ENCODE measurements at regions not wholly inside any gene's neighbourhood (a gene's known extent, or its start where the extent isn't known, plus 50 kb on each side); places are given as distances from the start of the nearest gene placed in this dataset.

DNA sequence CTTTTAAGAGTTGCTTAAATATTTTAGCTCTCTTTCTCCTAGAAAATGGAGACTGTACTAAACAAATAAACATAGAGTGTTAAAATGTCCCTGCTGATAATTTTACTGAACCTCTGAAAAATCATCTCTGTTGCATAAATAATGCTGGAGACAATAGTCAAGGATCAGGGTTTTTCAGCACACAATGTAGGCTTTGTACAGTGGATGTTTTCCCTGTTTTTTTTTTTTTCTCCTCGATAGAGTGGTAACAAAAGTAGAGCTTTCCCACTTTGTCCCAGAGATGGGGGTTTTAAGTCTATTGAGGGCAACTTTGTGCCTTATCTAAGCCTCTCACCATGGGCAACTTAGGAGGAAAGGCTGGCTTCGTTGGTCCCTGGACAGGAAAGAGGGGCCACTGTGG, 222.6 kb upstream of the HDDC2 start:
- no peak overlapping the region for H3K4me2 ChIP-seq (ENCODE audit: low read length)
- peaks cover 10% of the 10 kb centered on the region for H3K27me3 ChIP-seq (ENCODE audit: low read length)
- no peak overlapping the region for H3K9ac ChIP-seq (ENCODE audit: low read length)
- ChIA-PET CTCF (no interaction called here), POLR2A (ENCODE audit: unreplicated experiment) (no interaction called here)
- H3K36me3 ChIP-seq (ENCODE audit: low read depth, low read length): no peaks in the 10 kb centered on the region
- H3K79me2 ChIP-seq (ENCODE audit: low read length): no peaks in the 10 kb centered on the region
- no peak overlapping the region for H3K4me3 ChIP-seq (ENCODE audit: low read length)
- H3K9me3 ChIP-seq (ENCODE audit: low read length): no peaks in the 10 kb centered on the region
- BruUV-seq (replicated peaks): no TSS peak
- ATAC-seq (no peak), DNase-seq (no peak)
- intact Hi-C loops (cut with micrococcal nuclease): no loop called here
- no peak overlapping the region for H2AFZ ChIP-seq (ENCODE audit: low read length)
- H3F3A ChIP-seq (ENCODE audit: low read length, unreplicated experiment): no peaks in the 10 kb centered on the region
- H4K20me1 ChIP-seq (ENCODE audit: low read length): no peaks in the 10 kb centered on the region
- no peaks in the 10 kb centered on the region for H3K4me1 ChIP-seq (ENCODE audit: insufficient read depth, low read length)
- no peak overlapping the region for H3K27ac ChIP-seq (ENCODE audit: low read length)
- H3K9me2 ChIP-seq (replicated peaks; ENCODE audit: low read length): no peaks in the 10 kb centered on the region
- no peak for TF ChIP-seq EZH2phosphoT487 (IDR thresholded peaks at IDR 0.05; ENCODE audit: borderline replicate concordance, low read length)
- TF ChIP-seq EZH2 (IDR thresholded peaks at IDR 0.05; ENCODE audit: low read length, unreplicated experiment): no peak
- TF ChIP-seq, protein P1, sequence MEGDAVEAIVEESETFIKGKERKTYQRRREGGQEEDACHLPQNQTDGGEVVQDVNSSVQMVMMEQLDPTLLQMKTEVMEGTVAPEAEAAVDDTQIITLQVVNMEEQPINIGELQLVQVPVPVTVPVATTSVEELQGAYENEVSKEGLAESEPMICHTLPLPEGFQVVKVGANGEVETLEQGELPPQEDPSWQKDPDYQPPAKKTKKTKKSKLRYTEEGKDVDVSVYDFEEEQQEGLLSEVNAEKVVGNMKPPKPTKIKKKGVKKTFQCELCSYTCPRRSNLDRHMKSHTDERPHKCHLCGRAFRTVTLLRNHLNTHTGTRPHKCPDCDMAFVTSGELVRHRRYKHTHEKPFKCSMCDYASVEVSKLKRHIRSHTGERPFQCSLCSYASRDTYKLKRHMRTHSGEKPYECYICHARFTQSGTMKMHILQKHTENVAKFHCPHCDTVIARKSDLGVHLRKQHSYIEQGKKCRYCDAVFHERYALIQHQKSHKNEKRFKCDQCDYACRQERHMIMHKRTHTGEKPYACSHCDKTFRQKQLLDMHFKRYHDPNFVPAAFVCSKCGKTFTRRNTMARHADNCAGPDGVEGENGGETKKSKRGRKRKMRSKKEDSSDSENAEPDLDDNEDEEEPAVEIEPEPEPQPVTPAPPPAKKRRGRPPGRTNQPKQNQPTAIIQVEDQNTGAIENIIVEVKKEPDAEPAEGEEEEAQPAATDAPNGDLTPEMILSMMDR (conservative IDR thresholded peaks at IDR 0.05; ENCODE audit: low read depth, low read length): no peak

DNA sequence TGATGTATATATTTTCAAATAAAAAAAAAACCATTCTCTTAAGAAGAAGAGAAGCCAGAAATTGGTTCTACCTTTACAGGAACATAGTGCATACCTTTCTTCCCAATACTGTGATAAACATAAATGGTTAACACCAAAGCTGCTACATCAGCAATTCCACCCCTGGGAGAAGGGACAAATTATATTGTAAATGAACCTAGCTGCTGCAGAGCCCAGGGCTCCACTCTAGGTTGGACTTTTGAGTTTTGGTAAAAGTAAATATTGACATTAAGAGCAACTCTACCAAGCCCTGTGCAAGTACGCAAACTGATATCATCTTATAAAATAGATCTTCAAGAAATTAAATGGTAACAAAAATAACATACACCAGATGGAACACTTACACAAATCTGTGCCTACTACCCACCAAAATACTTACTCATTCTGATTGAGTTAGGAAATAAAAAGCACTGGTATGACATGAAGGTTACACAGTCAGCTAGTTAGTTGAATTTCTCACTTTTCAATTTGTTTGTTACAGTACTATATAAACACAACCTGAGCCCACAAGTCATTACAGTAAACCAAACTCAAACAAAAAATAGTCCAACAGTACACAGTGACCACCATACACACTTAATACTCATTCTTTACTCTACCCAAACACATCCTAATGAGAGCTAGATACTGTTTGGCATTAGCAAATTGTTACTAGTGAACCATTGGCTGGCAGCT, 223.3 kb upstream of the HEY2 start:
- no peaks in the 10 kb centered on the region for H3F3A ChIP-seq (ENCODE audit: low read length, unreplicated experiment)
- DNase-seq (no peak), ATAC-seq (no peak)
- no peak overlapping the region for H3K4me2 ChIP-seq (ENCODE audit: low read length)
- no peak overlapping the region for H3K27ac ChIP-seq (ENCODE audit: low read length)
- no peak overlapping the region for H2AFZ ChIP-seq (ENCODE audit: low read length)
- intact Hi-C loops (cut with micrococcal nuclease): no loop called here
- H3K9me3 ChIP-seq (ENCODE audit: low read length): no peaks in the 10 kb centered on the region
- no peaks in the 10 kb centered on the region for H3K9me2 ChIP-seq (replicated peaks; ENCODE audit: low read length)
- no peaks in the 10 kb centered on the region for H3K4me1 ChIP-seq (ENCODE audit: insufficient read depth, low read length)
- H3K27me3 ChIP-seq (ENCODE audit: low read length): peaks cover 28% of the 10 kb centered on the region
- H4K20me1 ChIP-seq (ENCODE audit: low read length): no peaks in the 10 kb centered on the region
- CTCF ChIA-PET: no interaction called here
- TF ChIP-seq, protein P1 (conservative IDR thresholded peaks at IDR 0.05; ENCODE audit: low read depth, low read length): no peak
- TF ChIP-seq EZH2phosphoT487 (IDR thresholded peaks at IDR 0.05; ENCODE audit: borderline replicate concordance, low read length) (no peak), EZH2 (IDR thresholded peaks at IDR 0.05; ENCODE audit: low read length, unreplicated experiment) (no peak)
- H3K36me3 ChIP-seq (ENCODE audit: low read depth, low read length): no peaks in the 10 kb centered on the region
- no peak overlapping the region for H3K9ac ChIP-seq (ENCODE audit: low read length)
- POLR2A ChIA-PET (ENCODE audit: unreplicated experiment): no interaction called here
- BruUV-seq (replicated peaks): no TSS peak
- no peaks in the 10 kb centered on the region for H3K79me2 ChIP-seq (ENCODE audit: low read length)
- no peak overlapping the region for H3K4me3 ChIP-seq (ENCODE audit: low read length)

DNA sequence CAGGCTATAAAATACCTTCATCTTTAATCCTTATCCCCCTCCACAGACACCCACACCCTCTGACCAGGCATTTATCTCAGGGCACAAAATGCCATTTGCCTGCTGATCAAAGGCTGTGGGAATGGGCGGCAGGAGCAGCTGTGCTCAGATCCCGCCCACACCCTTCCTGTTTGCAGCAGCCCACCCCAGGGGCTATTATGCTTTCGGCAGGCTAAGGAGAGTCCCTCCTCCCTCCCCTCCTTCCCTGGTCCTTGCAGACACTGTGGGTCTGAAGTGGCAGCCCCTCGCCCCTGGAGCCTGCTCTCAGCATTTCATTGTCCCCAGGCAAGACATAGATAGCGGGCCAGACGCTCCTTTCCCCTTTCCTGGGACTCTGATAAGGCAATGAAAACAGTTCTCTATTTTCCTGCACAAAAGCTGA, 220.8 kb upstream of the HEY2 start:
- H3K27ac ChIP-seq (ENCODE audit: low read length): no peak overlapping the region
- H4K20me1 ChIP-seq (ENCODE audit: low read length): no peaks in the 10 kb centered on the region
- no TSS peak for BruUV-seq (replicated peaks)
- no peak for DNase-seq
- CTCF ChIA-PET: no interaction called here
- H3K79me2 ChIP-seq (ENCODE audit: low read length): no peaks in the 10 kb centered on the region
- POLR2A ChIA-PET (ENCODE audit: unreplicated experiment): no interaction called here
- no peak overlapping the region for H3K9ac ChIP-seq (ENCODE audit: low read length)
- intact Hi-C loops (cut with micrococcal nuclease): no loop called here
- no peaks in the 10 kb centered on the region for H3K9me2 ChIP-seq (replicated peaks; ENCODE audit: low read length)
- H3K27me3 ChIP-seq (ENCODE audit: low read length): peaks cover 51% of the 10 kb centered on the region
- no peak for ATAC-seq
- H2AFZ ChIP-seq (ENCODE audit: low read length): no peak overlapping the region
- no peaks in the 10 kb centered on the region for H3K9me3 ChIP-seq (ENCODE audit: low read length)
- H3F3A ChIP-seq (ENCODE audit: low read length, unreplicated experiment): no peaks in the 10 kb centered on the region
- H3K4me2 ChIP-seq (ENCODE audit: low read length): no peak overlapping the region
- TF ChIP-seq, protein P1 (conservative IDR thresholded peaks at IDR 0.05; ENCODE audit: low read depth, low read length): no peak
- TF ChIP-seq EZH2 (IDR thresholded peaks at IDR 0.05; ENCODE audit: low read length, unreplicated experiment) (no peak), EZH2phosphoT487 (IDR thresholded peaks at IDR 0.05; ENCODE audit: borderline replicate concordance, low read length) (no peak)
- H3K4me3 ChIP-seq (ENCODE audit: low read length): no peak overlapping the region
- no peaks in the 10 kb centered on the region for H3K4me1 ChIP-seq (ENCODE audit: insufficient read depth, low read length)
- H3K36me3 ChIP-seq (ENCODE audit: low read depth, low read length): no peaks in the 10 kb centered on the region

All from PC-3 (cell line).